Uterus (tissue), 3 donors: ENCODE measurements at regions not wholly inside any gene's neighbourhood (a gene's known extent, or its start where the extent isn't known, plus 50 kb on each side); places are given as distances from the start of the nearest gene placed in this dataset.

ENCODE experiments used
- DNase-seq, 2 donors: peaks; one replicate each; pipeline ENCODE4 v3.0.0-alpha.2; 2019 to 2020
- H3K27ac ChIP-seq, 2 donors: fragments of 200-600 bp; sonication (generic); 1 replicate in 1 of 2; 2 replicates in 1 of 2; pipeline ENCODE4 v1.5.1; 2016 to 2018
- H3K27me3 ChIP-seq, 2 donors: fragments of 200-600 bp; sonication (generic); one replicate each; pipeline ENCODE4 v1.5.1; 2018 to 2019; ENCODE audit warnings: control low read depth in 1 of 2
- H3K36me3 ChIP-seq, 2 donors: fragments of 200-600 bp; sonication (generic); one replicate each; pipeline ENCODE4 v1.5.1; 2019; ENCODE audit warnings: control low read depth in 1 of 2
- H3K4me1 ChIP-seq, 2 donors: fragments of 200-600 bp; sonication (generic); one replicate each; pipeline ENCODE4 v1.5.1; 2018 to 2019; ENCODE audit warnings: control low read depth in 1 of 2
- H3K4me3 ChIP-seq, 2 donors: fragments of 200-600 bp; sonication (generic); 1 replicate in 1 of 2; 2 replicates in 1 of 2; pipeline ENCODE4 v1.5.1; 2018 to 2019; ENCODE audit warnings: mild to moderate bottlenecking in 1 of 2
- H3K9me3 ChIP-seq, 2 donors: fragments of 200-600 bp; sonication (generic); one replicate each; pipeline ENCODE4 v1.5.1; 2019; ENCODE audit warnings: control low read depth in 1 of 2
- CTCF ChIP-seq, 4 experiments: fragments of 200-600 bp in 2 of 4; fragments of 450-650 bp in 2 of 4; sonication (generic) in 2 of 4; IDR thresholded peaks; one replicate each; pipeline ENCODE4 v1.5.1; 2016 to 2019; ENCODE audit warnings: antibody characterized with exemption in 4 of 4, mild to moderate bottlenecking in 2 of 4, moderate library complexity in 1 of 4
- POLR2A ChIP-seq, 2 donors: fragments of 450-650 bp; IDR thresholded peaks; one replicate each; pipeline ENCODE4 v1.6.1; 2016; ENCODE audit warnings: antibody characterized with exemption in 2 of 2, mild to moderate bottlenecking in 1 of 2, moderate library complexity in 1 of 2
- intact Hi-C: fragments of 100-400 bp; cut with DNase I; formaldehyde crosslinking; loops from one replicate; pipeline ENCODE4 v1.15.1; 2023; ENCODE audit warnings: low total_unique reads
- donor health status: DM: yes; HTN: yes; CAD: no.

- intact Hi-C loops = no loop called here
- no peak overlapping the region for H3K27ac ChIP-seq
These were observed 228.1 kb upstream of the RAB6C start for GRCh38 chr2:129751409-129751808.

GRCh38 chr2:129752176-129752575 lies 227.3 kb upstream of the RAB6C start:
- intact Hi-C loops = no loop called here
- Histone ChIP-seq H3K4me3 (no peak overlapping the region), H3K4me1 (no peaks in the 10 kb centered on the region), H3K9me3 (no peaks in the 10 kb centered on the region), H3K36me3 (no peaks in the 10 kb centered on the region), H3K27me3 (no peaks in the 10 kb centered on the region), H3K27ac (no peak overlapping the region)
- TF ChIP-seq CTCF (IDR thresholded peaks at IDR 0.05) (no peak), POLR2A (IDR thresholded peaks at IDR 0.05) (no peak)
- no peak for DNase-seq

More at GRCh38 chr2:129751409-129751808, 228.1 kb upstream of the RAB6C start:
- Histone ChIP-seq H3K36me3 (no peaks in the 10 kb centered on the region), H3K9me3 (no peaks in the 10 kb centered on the region), H3K4me1 (no peaks in the 10 kb centered on the region), H3K27me3 (no peaks in the 10 kb centered on the region), H3K4me3 (no peak overlapping the region)
- no peak for TF ChIP-seq POLR2A (IDR thresholded peaks at IDR 0.05)
- no peak for DNase-seq

- no peaks in the 10 kb centered on the region for H3K36me3 ChIP-seq
- H3K9me3 ChIP-seq = no peaks in the 10 kb centered on the region
- DNase-seq = no peak
- no peak overlapping the region for H3K27ac ChIP-seq
- H3K4me3 ChIP-seq = no peak overlapping the region
- H3K27me3 ChIP-seq = no peaks in the 10 kb centered on the region
- no peaks in the 10 kb centered on the region for H3K4me1 ChIP-seq
- no peak for TF ChIP-seq CTCF (IDR thresholded peaks at IDR 0.05)
- TF ChIP-seq POLR2A (IDR thresholded peaks at IDR 0.05) = no peak
- intact Hi-C loops = no loop called here
These were observed 226.8 kb upstream of the RAB6C start for GRCh38 chr2:129752686-129753085.

GRCh38 chr2:129753261-129753660 lies 226.2 kb upstream of the RAB6C start:
- Histone ChIP-seq H3K36me3 (no peaks in the 10 kb centered on the region), H3K27me3 (no peaks in the 10 kb centered on the region), H3K4me3 (no peak overlapping the region), H3K4me1 (no peaks in the 10 kb centered on the region), H3K27ac (no peak overlapping the region), H3K9me3 (no peaks in the 10 kb centered on the region)
- intact Hi-C loops = no loop called here
- TF ChIP-seq POLR2A (IDR thresholded peaks at IDR 0.05) = no peak
- no peak for TF ChIP-seq CTCF (IDR thresholded peaks at IDR 0.05)
- no peak for DNase-seq

- intact Hi-C loops = no loop called here
- DNase-seq = no peak
- Histone ChIP-seq H3K9me3 (no peaks in the 10 kb centered on the region), H3K36me3 (no peaks in the 10 kb centered on the region), H3K4me3 (no peak overlapping the region), H3K27ac (no peak overlapping the region), H3K27me3 (no peaks in the 10 kb centered on the region), H3K4me1 (no peaks in the 10 kb centered on the region)
- TF ChIP-seq CTCF (IDR thresholded peaks at IDR 0.05) (no peak), POLR2A (IDR thresholded peaks at IDR 0.05) (no peak)
These were observed 225.0 kb upstream of the RAB6C start for GRCh38 chr2:129754421-129754820.

GRCh38 chr2:129754831-129755230 lies 224.6 kb upstream of the RAB6C start:
- Histone ChIP-seq H3K27ac (no peak overlapping the region), H3K4me3 (no peak overlapping the region), H3K4me1 (no peaks in the 10 kb centered on the region), H3K27me3 (no peaks in the 10 kb centered on the region), H3K36me3 (no peaks in the 10 kb centered on the region), H3K9me3 (no peaks in the 10 kb centered on the region)
- intact Hi-C loops = no loop called here
- TF ChIP-seq CTCF (IDR thresholded peaks at IDR 0.05) (no peak), POLR2A (IDR thresholded peaks at IDR 0.05) (no peak)
- no peak for DNase-seq
